HepG2 (cell line): ENCODE measurements at regions not wholly inside any gene's neighbourhood (a gene's known extent, or its start where the extent isn't known, plus 50 kb on each side); places are given as distances from the start of the nearest gene placed in this dataset.

Experiments used
- ATAC-seq: fragments of 200-7000 bp; cut with Tn5 transposase; 3 replicates; pipeline ENCODE4 v1.9.1; 2020; ENCODE audit warnings: mild to moderate bottlenecking, moderate library complexity
- BruUV-seq: library from RNA; stranded (reverse); fragments of 400-500 nt; replicated peaks from 2 replicates; lab custom pipeline; 2021; lab: Mats Ljungman, UMichigan
- CTCF ChIA-PET: fragments of 300-600 bp; formaldehyde crosslinking; extraction: SDS; loops from one replicate; lab custom pipeline; 2021; ENCODE audit warnings: low total read pairs, inconsistent platforms, low intra/inter-chr PET ratio; lab: Yijun Ruan, JAX
- POLR2A ChIA-PET: fragments of 350-600 bp; sonication (Branson Sonifier 250); formaldehyde crosslinking; loops from one replicate; lab custom pipeline; 2020; ENCODE audit warnings: antibody characterized with exemption, inconsistent platforms; lab: Yijun Ruan, JAX
- DNase-seq: peaks from one replicate; pipeline ENCODE4 v3.0.0-alpha.2; 2015; ENCODE audit warnings: low spot score
- FAIRE-seq: peaks from 3 replicates; lab custom pipeline; 2011; peaks lifted over from hg19 to GRCh38; lab: Jason Lieb, UNC
- H2AFZ ChIP-seq: one replicate; pipeline ENCODE4 v1.6.1; 2011; ENCODE audit warnings: low read length, inconsistent platforms
- H3K27ac ChIP-seq: fragments of 300-600 bp; 3 replicates; pipeline ENCODE4 v1.8.0; 2011; ENCODE audit warnings: mixed run types, mild to moderate bottlenecking, mixed read lengths, low read length, inconsistent platforms; ENCODE audit not compliant: insufficient read depth; ENCODE audit errors: extremely low read length
- H3K27me3 ChIP-seq, 2 experiments: fragments of 200-600 bp in 1 of 2; 2 replicates in 1 of 2; 3 replicates in 1 of 2; pipeline versions ENCODE4 v1.6.0 to v1.8.0; 2011; ENCODE audit warnings: low read length in 2 of 2, mild to moderate bottlenecking in 2 of 2, moderate library complexity in 2 of 2, inconsistent platforms in 1 of 2; ENCODE audit not compliant: insufficient read depth in 2 of 2, control insufficient read depth in 1 of 2
- H3K36me3 ChIP-seq, 2 experiments: fragments of 200-600 bp in 1 of 2; replicated peaks in 1 of 2; 2 replicates in 1 of 2; 3 replicates in 1 of 2; pipeline versions ENCODE4 v1.5.1 to v1.8.0; 2011; ENCODE audit warnings: low read length in 2 of 2, inconsistent platforms in 1 of 2; ENCODE audit not compliant: insufficient read depth in 2 of 2, control insufficient read depth in 1 of 2
- H3K4me1 ChIP-seq: 2 replicates; pipeline ENCODE4 v1.5.1; 2012; ENCODE audit warnings: low read length, inconsistent platforms; ENCODE audit not compliant: insufficient read depth
- H3K4me2 ChIP-seq: 2 replicates; pipeline ENCODE4 v1.6.0; 2011; ENCODE audit warnings: low read depth, low read length, inconsistent platforms
- H3K4me3 ChIP-seq, 3 experiments: fragments of 200-600 bp in 1 of 3; sonication (generic), shearing (Covaris generic) in 1 of 3; replicated peaks in 1 of 3; 2 replicates each; pipeline ENCODE4 v1.5.1; 2011 to 2016; ENCODE audit warnings: low read length in 3 of 3, inconsistent platforms in 2 of 3, low read depth in 2 of 3, mild to moderate bottlenecking in 2 of 3, control low read depth in 1 of 3, mixed read lengths in 1 of 3; ENCODE audit not compliant: insufficient read depth in 1 of 3
- H3K79me2 ChIP-seq: one replicate; pipeline ENCODE4 v1.6.1; 2011; ENCODE audit warnings: low read length, inconsistent platforms; ENCODE audit not compliant: insufficient read depth
- H3K9ac ChIP-seq: 2 replicates; pipeline ENCODE4 v1.6.0; 2011; ENCODE audit warnings: mild to moderate bottlenecking, low read depth, low read length, inconsistent platforms; ENCODE audit not compliant: insufficient read depth
- H3K9me3 ChIP-seq: 2 replicates; pipeline ENCODE4 v1.5.1; 2012; ENCODE audit warnings: mild to moderate bottlenecking, low read length
- H4K20me1 ChIP-seq: 2 replicates; pipeline ENCODE4 v1.6.0; 2011; ENCODE audit warnings: inconsistent platforms, mild to moderate bottlenecking, low read length, moderate library complexity; ENCODE audit not compliant: insufficient read depth
- HNRNPUL1 ChIP-seq: fragments of 200-400 bp; formaldehyde crosslinking; IDR thresholded peaks from 2 replicates; pipeline ENCODE4 v1.6.1; 2017; ENCODE audit warnings: low read depth, mild to moderate bottlenecking, low read length, moderate library complexity
- JUND ChIP-seq: sonication (generic); formaldehyde crosslinking; IDR thresholded peaks from 2 replicates; pipeline ENCODE4 v1.8.0; 2022; ENCODE audit warnings: mild to moderate bottlenecking, missing genetic modification reagents
- PLRG1 ChIP-seq: fragments of 450-650 bp; conservative IDR thresholded peaks from 2 replicates; pipeline ENCODE4 v1.6.1; 2016
- TMF1 ChIP-seq: sonication (generic); formaldehyde crosslinking; IDR thresholded peaks from 2 replicates; pipeline ENCODE4 v1.8.1; 2022; ENCODE audit warnings: low read depth, missing genetic modification reagents
- YY1 ChIP-seq: IDR thresholded peaks from 2 replicates; pipeline ENCODE4 v1.6.1; 2011; ENCODE audit warnings: low read length, low read depth, moderate library complexity, mild to moderate bottlenecking; ENCODE audit not compliant: insufficient read depth, insufficient replicate concordance
- ZNF160 ChIP-seq: sonication (generic); formaldehyde crosslinking; IDR thresholded peaks from 2 replicates; pipeline ENCODE4 v1.8.0; 2022; ENCODE audit warnings: mild to moderate bottlenecking, inconsistent platforms, missing genetic modification reagents
- ZNF670 ChIP-seq: sonication (generic); formaldehyde crosslinking; IDR thresholded peaks from 2 replicates; pipeline ENCODE4 v1.8.0; 2022; ENCODE audit warnings: mild to moderate bottlenecking, missing genetic modification reagents, borderline replicate concordance
- ZSCAN29 ChIP-seq: sonication (generic); formaldehyde crosslinking; conservative IDR thresholded peaks from 2 replicates; pipeline ENCODE4 v1.4.0; 2020; ENCODE audit warnings: mild to moderate bottlenecking, missing genetic modification reagents
- WGBS: methylation state at CpG from one replicate; pipeline ENCODE4 v1.1.6; 2017; ENCODE audit warnings: low lambda C conversion rate; 5-methylcytosine and 5-hydroxymethylcytosine counted together
- in situ Hi-C: cut with HindIII; loops from 2 replicates; pipeline ENCODE4 v1.10.0; 2017; ENCODE audit warnings: low pct_unique_long_range_greater_than_20kb; ENCODE audit not compliant: extremely low pct_ligation_motif_present
- intact Hi-C: fragments of 100-400 bp; cut with micrococcal nuclease; formaldehyde crosslinking; loops from one replicate; pipeline ENCODE4 v1.10.0; 2022; ENCODE audit not compliant: unreplicated experiment
- TF ChIP-seq, protein P1 (sequence below): sonication (generic); formaldehyde crosslinking; IDR thresholded peaks from 2 replicates; pipeline ENCODE4 v1.4.0; 2020; ENCODE audit warnings: low read depth, mild to moderate bottlenecking, missing genetic modification reagents
- TF ChIP-seq, protein P2 (sequence below): sonication (generic); formaldehyde crosslinking; IDR thresholded peaks from 2 replicates; pipeline ENCODE4 v1.8.1; 2023; ENCODE audit warnings: mild to moderate bottlenecking, inconsistent platforms, moderate library complexity, missing genetic modification reagents, borderline replicate concordance
- TF ChIP-seq, protein P3 (sequence below): sonication (generic); formaldehyde crosslinking; IDR thresholded peaks from 2 replicates; pipeline ENCODE4; 2020; ENCODE audit warnings: missing genetic modification reagents, mild to moderate bottlenecking, borderline replicate concordance
- TF ChIP-seq, protein P4 (sequence below): sonication (generic); formaldehyde crosslinking; IDR thresholded peaks from 2 replicates; pipeline ENCODE4 v1.4.0; 2020; ENCODE audit warnings: missing genetic modification reagents

DNA sequence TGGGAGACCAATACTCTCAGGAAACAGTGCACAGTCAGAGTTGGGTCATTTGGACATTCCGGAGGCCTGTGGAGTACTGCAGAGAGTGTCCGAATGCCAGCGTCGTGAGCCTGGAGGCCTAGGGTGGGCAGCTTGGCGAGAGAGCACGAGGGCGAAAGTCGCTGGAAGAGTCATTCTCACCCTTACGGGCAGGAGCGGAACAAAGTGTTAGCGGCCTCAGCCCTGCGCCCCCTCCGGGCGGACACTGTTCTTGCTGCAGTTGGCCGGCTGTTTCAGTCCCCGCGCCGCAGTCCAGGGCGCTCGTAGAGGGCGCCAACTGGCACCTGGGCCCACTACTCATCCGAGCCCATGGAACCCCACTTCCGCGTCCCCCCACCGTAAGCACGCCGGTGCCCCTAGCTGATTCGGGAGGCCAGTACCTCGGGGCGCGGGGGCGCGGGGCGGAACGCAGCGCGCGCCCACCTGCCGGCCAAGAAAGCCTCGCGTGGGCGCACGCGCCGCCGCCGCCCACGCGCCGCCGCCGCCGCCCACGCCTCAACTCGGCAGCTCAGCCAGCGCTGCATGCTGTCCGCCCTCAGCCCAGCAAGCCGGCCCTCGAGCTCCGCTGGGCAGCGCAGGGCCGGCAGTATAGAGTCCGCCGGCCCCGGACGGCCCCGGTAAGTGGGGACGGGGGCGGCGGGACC, 99.7 kb upstream of the CCL21 start:
- Histone ChIP-seq H3K79me2 (no peaks in the 10 kb centered on the region), H4K20me1 (no peaks in the 10 kb centered on the region), H3K27me3 (no peaks in the 10 kb centered on the region), H3K9me3 (no peaks in the 10 kb centered on the region), H3K9ac (no peak overlapping the region), H3K4me1 (no peaks in the 10 kb centered on the region), H3K36me3 (no peaks in the 10 kb centered on the region), H3K27ac (no peak overlapping the region), H3K4me2 (no peak overlapping the region), H3K4me3 (no peak overlapping the region), H2AFZ (no peak overlapping the region)
- in situ Hi-C loops (no loop called here), intact Hi-C loops (no loop called here)
- TF ChIP-seq, protein P1, sequence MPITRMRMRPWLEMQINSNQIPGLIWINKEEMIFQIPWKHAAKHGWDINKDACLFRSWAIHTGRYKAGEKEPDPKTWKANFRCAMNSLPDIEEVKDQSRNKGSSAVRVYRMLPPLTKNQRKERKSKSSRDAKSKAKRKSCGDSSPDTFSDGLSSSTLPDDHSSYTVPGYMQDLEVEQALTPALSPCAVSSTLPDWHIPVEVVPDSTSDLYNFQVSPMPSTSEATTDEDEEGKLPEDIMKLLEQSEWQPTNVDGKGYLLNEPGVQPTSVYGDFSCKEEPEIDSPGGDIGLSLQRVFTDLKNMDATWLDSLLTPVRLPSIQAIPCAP (CRISPR knock-in tag) = no peak
- no peak for TF ChIP-seq TMF1
- TF ChIP-seq ZSCAN29 (CRISPR knock-in tag) = no peak
- TF ChIP-seq ZNF160 (CRISPR knock-in tag) = no peak
- no peak for TF ChIP-seq YY1
- no peak for TF ChIP-seq JUND (CRISPR knock-in tag)
- TF ChIP-seq, protein P2, sequence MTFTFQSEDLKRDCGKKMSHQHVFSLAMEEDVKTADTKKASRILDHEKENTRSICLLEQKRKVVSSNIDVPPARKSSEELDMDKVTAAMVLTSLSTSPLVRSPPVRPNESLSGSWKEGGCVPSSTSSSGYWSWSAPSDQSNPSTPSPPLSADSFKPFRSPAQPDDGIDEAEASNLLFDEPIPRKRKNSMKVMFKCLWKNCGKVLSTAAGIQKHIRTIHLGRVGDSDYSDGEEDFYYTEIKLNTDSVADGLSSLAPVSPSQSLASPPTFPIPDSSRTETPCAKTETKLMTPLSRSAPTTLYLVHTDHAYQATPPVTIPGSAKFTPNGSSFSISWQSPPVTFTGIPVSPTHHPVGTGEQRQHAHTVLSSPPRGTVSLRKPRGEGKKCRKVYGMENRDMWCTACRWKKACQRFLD = no peak
- no peak for TF ChIP-seq HNRNPUL1
- TF ChIP-seq PLRG1 = no peak
- no peak for TF ChIP-seq ZNF670
- TF ChIP-seq, protein P3, sequence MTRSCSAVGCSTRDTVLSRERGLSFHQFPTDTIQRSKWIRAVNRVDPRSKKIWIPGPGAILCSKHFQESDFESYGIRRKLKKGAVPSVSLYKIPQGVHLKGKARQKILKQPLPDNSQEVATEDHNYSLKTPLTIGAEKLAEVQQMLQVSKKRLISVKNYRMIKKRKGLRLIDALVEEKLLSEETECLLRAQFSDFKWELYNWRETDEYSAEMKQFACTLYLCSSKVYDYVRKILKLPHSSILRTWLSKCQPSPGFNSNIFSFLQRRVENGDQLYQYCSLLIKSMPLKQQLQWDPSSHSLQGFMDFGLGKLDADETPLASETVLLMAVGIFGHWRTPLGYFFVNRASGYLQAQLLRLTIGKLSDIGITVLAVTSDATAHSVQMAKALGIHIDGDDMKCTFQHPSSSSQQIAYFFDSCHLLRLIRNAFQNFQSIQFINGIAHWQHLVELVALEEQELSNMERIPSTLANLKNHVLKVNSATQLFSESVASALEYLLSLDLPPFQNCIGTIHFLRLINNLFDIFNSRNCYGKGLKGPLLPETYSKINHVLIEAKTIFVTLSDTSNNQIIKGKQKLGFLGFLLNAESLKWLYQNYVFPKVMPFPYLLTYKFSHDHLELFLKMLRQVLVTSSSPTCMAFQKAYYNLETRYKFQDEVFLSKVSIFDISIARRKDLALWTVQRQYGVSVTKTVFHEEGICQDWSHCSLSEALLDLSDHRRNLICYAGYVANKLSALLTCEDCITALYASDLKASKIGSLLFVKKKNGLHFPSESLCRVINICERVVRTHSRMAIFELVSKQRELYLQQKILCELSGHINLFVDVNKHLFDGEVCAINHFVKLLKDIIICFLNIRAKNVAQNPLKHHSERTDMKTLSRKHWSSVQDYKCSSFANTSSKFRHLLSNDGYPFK (CRISPR knock-in tag) = no peak
- TF ChIP-seq, protein P4, sequence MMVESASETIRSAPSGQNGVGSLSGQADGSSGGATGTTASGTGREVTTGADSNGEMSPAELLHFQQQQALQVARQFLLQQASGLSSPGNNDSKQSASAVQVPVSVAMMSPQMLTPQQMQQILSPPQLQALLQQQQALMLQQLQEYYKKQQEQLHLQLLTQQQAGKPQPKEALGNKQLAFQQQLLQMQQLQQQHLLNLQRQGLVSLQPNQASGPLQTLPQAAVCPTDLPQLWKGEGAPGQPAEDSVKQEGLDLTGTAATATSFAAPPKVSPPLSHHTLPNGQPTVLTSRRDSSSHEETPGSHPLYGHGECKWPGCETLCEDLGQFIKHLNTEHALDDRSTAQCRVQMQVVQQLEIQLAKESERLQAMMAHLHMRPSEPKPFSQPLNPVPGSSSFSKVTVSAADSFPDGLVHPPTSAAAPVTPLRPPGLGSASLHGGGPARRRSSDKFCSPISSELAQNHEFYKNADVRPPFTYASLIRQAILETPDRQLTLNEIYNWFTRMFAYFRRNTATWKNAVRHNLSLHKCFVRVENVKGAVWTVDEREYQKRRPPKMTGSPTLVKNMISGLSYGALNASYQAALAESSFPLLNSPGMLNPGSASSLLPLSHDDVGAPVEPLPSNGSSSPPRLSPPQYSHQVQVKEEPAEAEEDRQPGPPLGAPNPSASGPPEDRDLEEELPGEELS (CRISPR knock-in tag) = no peak
- ATAC-seq = no peak
- ChIA-PET POLR2A (no interaction called here), CTCF (no interaction called here)
- no peak for DNase-seq
- 78% methylated on average over 47 of the region's 70 CpGs for WGBS
- BruUV-seq = no TSS peak
- FAIRE-seq = no peak
